ENCODE measurements at regions not wholly inside any gene's neighbourhood (a gene's known extent, or its start where the extent isn't known, plus 50 kb on each side); places are given as distances from the start of the nearest gene placed in this dataset.

DNA sequence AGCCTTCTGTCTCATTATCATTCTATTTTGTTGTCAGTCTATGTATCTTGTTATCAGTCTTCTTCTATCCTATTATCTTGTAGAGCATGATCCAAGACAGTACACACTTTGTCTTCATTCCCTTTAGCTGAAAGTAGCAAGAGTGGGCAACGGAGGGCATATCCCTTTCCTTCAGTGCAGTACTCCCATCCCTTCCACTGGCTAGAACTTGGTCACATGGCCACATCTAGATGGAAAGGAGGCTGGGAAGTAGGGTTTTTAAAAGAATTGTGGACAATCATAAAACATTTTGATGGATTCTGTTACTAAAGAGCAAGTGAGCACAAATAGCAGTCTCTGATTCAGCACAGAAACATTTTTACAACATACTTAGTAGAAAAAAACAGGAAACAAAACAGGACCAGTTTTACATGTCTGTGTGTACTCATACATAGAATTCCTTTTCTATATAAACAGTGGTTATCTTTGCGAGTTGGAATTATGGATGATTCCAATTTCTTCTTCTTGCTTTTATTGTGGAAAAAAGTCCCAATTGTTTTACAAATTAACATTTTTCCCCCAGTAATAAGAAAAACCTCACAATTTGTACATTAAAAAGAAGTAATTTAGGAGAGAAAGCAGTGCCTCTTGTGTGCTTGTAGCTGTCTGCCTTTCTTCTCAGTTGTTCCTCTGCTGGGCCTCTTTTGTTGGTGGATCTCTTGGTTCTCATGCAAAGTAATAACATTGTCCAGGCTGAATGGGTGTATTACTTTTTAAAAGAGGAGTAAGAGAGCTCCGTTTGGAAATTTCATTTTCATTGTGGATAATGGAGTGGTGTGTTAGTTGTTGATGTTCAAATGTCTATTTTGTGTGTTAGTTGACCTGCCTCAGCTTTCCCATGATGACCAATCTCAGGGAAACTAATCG is 410.9 kb upstream of the TRPC7 start:
- H3K4me1 Mint-ChIP-seq, result peaks cover 4% of the 10 kb centered on the region
- no peaks in the 10 kb centered on the region for H3K36me3 Mint-ChIP-seq (ENCODE audit: low read depth)
- H3K27ac Mint-ChIP-seq (ENCODE audit: unreplicated experiment), result no peak overlapping the region
- DNase-seq (ENCODE audit: low read depth, low spot score), result no peak
- H3K27me3 Mint-ChIP-seq (ENCODE audit: low read depth), result peaks cover 17% of the 10 kb centered on the region
- peaks cover 3% of the 10 kb centered on the region for H3K9me3 Mint-ChIP-seq
- no peak overlapping the region for H3K4me3 Mint-ChIP-seq
- TF ChIP-seq, protein P1, sequence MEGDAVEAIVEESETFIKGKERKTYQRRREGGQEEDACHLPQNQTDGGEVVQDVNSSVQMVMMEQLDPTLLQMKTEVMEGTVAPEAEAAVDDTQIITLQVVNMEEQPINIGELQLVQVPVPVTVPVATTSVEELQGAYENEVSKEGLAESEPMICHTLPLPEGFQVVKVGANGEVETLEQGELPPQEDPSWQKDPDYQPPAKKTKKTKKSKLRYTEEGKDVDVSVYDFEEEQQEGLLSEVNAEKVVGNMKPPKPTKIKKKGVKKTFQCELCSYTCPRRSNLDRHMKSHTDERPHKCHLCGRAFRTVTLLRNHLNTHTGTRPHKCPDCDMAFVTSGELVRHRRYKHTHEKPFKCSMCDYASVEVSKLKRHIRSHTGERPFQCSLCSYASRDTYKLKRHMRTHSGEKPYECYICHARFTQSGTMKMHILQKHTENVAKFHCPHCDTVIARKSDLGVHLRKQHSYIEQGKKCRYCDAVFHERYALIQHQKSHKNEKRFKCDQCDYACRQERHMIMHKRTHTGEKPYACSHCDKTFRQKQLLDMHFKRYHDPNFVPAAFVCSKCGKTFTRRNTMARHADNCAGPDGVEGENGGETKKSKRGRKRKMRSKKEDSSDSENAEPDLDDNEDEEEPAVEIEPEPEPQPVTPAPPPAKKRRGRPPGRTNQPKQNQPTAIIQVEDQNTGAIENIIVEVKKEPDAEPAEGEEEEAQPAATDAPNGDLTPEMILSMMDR (conservative IDR thresholded peaks at IDR 0.05), result no peak

DNA sequence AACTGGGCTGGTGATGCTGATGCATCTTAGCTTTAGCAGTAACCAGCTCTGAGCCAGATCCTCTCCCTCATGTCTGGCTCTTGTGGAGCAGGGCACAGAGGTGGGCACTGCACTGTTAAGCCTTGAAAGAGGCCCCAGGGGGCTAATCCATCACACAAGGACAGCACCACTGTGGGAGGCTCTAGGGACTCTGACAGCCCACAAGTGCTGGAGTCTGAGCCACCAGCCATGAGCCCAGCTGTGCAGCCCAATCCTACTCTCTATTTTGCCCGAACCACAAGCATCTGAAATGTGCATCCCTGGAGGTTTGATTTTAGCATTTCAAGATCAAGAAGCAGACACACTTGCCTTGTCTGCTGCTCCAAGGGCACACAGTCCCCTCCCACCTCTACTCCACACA is 407.1 kb upstream of the TRPC7 start:
- DNase-seq (ENCODE audit: low read depth, low spot score), result no peak
- TF ChIP-seq, protein P1 (conservative IDR thresholded peaks at IDR 0.05), result no peak
- H3K36me3 Mint-ChIP-seq (ENCODE audit: low read depth), result no peaks in the 10 kb centered on the region
- H3K4me3 Mint-ChIP-seq, result no peak overlapping the region
- peaks cover 3% of the 10 kb centered on the region for H3K9me3 Mint-ChIP-seq
- H3K27ac Mint-ChIP-seq (ENCODE audit: unreplicated experiment), result no peak overlapping the region
- H3K4me1 Mint-ChIP-seq, result peaks cover 4% of the 10 kb centered on the region
- peaks cover 14% of the 10 kb centered on the region for H3K27me3 Mint-ChIP-seq (ENCODE audit: low read depth)

DNA sequence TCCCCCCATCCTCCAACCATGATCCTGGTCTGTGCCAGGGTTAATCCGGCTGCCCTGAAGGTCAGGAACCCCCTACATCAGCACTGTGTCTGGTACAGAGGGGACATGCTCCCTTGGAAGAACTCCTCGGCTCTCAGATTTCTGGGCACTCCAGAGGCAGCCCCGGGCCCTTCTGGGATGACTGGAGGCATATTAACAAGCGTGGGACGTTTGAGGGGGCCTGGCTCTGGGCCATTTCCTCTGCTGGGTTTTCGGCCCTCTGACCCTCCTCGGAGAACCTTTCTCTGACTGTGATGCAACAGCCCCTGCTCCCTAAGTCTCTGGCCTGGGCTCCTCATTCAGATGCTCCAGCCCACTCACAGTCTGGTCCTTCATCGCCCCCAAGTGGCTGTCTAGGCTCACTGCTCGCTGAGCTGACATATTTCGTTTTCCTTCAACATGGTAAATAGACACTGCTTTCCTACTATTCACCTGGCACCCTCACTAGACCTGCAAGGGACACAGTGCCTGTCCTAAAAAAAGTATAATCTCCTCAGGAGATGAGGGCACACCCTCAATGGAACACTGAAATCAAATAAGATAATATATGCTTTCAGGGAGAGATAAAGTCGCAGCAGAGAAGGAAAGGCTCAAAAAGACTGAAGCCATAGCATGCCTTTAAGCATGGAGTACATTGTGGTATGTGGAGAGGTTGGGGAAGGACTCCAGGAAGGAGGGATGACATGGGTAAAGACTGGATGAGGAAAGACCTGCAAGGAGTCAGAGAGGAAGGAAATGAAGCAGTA is 404.7 kb upstream of the TRPC7 start:
- peak; percentile 80 for DNase-seq (ENCODE audit: low read depth, low spot score)
- no peaks in the 10 kb centered on the region for H3K36me3 Mint-ChIP-seq (ENCODE audit: low read depth)
- H3K4me1 Mint-ChIP-seq, result no peaks in the 10 kb centered on the region
- H3K27me3 Mint-ChIP-seq (ENCODE audit: low read depth), result peaks cover 11% of the 10 kb centered on the region
- no peaks in the 10 kb centered on the region for H3K9me3 Mint-ChIP-seq
- no peak overlapping the region for H3K4me3 Mint-ChIP-seq
- TF ChIP-seq, protein P1 (conservative IDR thresholded peaks at IDR 0.05), result peak; percentile 92
- H3K27ac Mint-ChIP-seq (ENCODE audit: unreplicated experiment), result no peak overlapping the region

DNA sequence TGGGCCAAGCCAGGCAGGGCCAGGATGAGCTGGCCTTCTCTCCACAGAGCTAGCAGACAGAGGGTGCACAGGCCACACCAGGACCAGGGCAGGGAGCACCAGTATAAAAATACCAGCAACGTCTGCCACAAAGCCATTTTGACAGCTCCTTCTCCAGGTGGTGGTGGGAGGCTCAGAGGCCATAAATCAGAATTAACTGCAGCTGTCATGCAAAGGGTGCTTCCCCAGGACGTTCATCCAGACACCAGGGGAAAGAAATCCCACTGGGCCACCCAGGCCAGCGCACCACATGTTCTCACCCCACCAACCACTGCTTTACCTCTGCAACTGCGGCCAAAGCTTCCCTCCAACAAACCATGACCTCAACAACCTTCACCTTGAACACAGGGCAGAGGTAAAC is 403.7 kb upstream of the TRPC7 start:
- DNase-seq (ENCODE audit: low read depth, low spot score), result no peak
- TF ChIP-seq, protein P1 (conservative IDR thresholded peaks at IDR 0.05), result no peak
- H3K9me3 Mint-ChIP-seq, result no peaks in the 10 kb centered on the region
- H3K27me3 Mint-ChIP-seq (ENCODE audit: low read depth), result peaks cover 8% of the 10 kb centered on the region
- no peak overlapping the region for H3K27ac Mint-ChIP-seq (ENCODE audit: unreplicated experiment)
- H3K4me1 Mint-ChIP-seq, result no peaks in the 10 kb centered on the region
- no peaks in the 10 kb centered on the region for H3K36me3 Mint-ChIP-seq (ENCODE audit: low read depth)
- no peak overlapping the region for H3K4me3 Mint-ChIP-seq

DNA sequence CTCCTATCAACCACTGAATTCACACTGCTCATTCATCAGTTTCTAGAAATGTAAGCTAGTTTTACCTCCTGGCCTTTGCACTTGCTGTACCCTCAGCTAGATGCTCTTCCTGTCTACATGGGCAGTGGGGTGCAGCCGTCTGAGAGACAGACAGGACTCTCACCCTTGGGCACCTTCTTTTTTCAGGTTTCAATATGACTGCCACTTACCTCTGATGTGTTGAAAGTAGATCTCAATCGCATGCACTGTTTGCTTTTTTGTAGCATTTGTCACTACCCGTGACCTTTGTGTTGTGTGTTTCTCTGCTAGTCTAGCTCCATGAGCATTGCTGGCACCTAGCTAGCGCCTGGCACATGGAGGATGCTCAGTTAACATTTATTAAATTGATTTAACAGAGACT is 403.1 kb upstream of the TRPC7 start:
- no peak for DNase-seq (ENCODE audit: low read depth, low spot score)
- Mint-ChIP-seq H3K4me3 (no peak overlapping the region), H3K9me3 (no peaks in the 10 kb centered on the region), H3K27ac (ENCODE audit: unreplicated experiment) (no peak overlapping the region), H3K27me3 (ENCODE audit: low read depth) (peaks cover 5% of the 10 kb centered on the region), H3K36me3 (ENCODE audit: low read depth) (no peaks in the 10 kb centered on the region), H3K4me1 (no peaks in the 10 kb centered on the region)
- TF ChIP-seq, protein P1 (conservative IDR thresholded peaks at IDR 0.05), result no peak

All from neural crest cell (in vitro differentiated cells).